Neural cell (in vitro differentiated cells): ENCODE measurements at regions not wholly inside any gene's neighbourhood (a gene's known extent, or its start where the extent isn't known, plus 50 kb on each side); places are given as distances from the start of the nearest gene placed in this dataset.

ENCODE experiments used
- CTCF ChIP-seq: fragments of 450-650 bp; IDR thresholded peaks from 2 replicates; pipeline ENCODE4 v1.5.1; 2014; ENCODE audit warnings: antibody characterized with exemption, mild to moderate bottlenecking, moderate library complexity; ENCODE audit not compliant: poor library complexity, severe bottlenecking
- EP300 ChIP-seq: fragments of 450-650 bp; conservative IDR thresholded peaks from 2 replicates; pipeline ENCODE4 v1.6.1; 2014; ENCODE audit warnings: antibody characterized with exemption, mild to moderate bottlenecking, moderate library complexity; ENCODE audit not compliant: poor library complexity, severe bottlenecking

DNA sequence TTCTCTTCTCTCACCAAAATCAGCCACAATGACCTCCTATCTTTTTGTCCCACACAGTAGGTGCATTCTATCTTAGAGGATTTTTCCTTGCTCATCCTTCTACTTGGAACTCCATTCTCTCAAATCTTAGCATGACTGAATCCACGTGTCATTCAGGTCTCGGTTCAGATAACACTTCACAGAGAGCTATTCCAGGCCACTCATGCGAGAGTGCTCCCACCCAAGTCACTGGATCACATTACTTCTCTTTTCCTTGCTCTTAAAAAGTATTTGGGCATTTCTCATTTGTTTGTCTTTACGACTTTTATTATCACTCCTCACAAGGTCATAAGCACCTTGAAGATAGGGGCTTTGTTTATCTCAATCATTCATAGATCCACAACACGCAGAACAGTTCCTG, 647.5 kb upstream of the TENM3 start:
- no peak for TF ChIP-seq EP300
- no peak for TF ChIP-seq CTCF
